ENCODE measurements at regions not wholly inside any gene's neighbourhood (a gene's known extent, or its start where the extent isn't known, plus 50 kb on each side); places are given as distances from the start of the nearest gene placed in this dataset.

GRCh38 chr12:116404913-116405611 is 127.6 kb upstream of the MED13L start:
- no peak for DNase-seq

GRCh38 chr12:116406529-116406928 is 129.0 kb upstream of the MED13L start:
- DNase-seq, result no peak

GRCh38 chr12:116408489-116409250 is 131.2 kb upstream of the MED13L start:
- no peak for DNase-seq

GRCh38 chr12:116411977-116412376 is 134.5 kb upstream of the MED13L start:
- DNase-seq, result no peak

DNA sequence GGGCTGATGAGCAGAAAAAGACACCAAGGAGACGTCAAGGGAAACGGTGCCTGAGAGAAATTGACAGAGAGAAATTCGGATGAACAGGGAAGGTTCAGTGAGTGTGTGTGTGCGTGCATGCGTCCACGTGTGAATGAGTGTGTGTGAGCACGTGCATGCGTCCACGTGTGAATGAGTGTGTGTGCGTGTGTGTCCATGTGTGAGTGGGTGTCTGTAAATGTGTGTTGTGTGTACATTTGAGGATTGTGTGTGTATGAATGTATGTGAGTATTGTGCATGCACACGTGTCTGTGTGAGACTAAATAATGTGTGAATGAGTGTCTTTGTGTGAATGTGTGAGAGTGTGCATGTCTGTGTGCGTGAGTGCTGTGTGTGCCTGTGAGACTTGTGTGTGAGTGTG is 137.4 kb upstream of the MED13L start:
- DNase-seq, result no peak

- no peak for DNase-seq
These were observed 138.1 kb upstream of the MED13L start for GRCh38 chr12:116415408-116416108.

DNA sequence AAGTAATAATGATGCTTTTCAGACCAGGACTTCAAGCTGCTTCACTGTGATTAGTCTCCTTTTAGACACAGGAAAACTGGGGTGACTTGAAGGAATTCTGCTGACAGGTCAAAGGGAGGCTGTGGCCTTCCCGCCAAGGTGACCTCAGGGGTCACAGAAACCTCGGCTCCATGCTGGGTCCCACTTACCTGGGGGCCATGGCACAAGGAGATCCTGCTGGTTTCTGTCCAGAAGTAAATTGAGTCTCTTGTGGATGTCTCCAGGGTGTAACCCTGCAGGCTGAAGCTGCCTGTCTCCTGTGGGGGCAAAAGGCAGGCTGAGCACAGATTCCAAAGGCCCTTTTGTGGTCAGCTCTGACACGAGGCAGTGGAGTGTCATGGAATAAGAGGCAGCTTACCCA is 138.7 kb upstream of the MED13L start:
- DNase-seq, result no peak

DNA sequence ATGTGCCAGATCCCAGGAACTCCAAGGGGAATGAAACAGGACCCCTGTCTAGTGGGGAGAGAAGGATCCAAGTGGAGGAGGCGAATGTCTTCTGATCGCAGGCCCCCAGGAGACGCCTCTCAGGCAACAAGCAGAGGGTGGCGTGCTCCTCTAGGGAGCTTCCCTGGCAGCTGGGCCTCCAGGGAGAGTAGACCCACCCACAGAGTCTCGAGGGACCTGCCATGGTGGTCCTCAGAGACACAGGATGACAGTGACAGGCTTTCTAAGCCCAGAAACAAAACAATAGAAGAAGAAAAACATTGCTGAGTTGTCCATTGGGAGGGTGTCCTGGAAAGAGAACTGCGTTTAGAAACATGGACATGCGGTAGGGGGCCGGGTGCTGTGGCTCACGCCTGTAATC is 140.6 kb upstream of the MAP1LC3B2 start:
- no peak for DNase-seq

DNA sequence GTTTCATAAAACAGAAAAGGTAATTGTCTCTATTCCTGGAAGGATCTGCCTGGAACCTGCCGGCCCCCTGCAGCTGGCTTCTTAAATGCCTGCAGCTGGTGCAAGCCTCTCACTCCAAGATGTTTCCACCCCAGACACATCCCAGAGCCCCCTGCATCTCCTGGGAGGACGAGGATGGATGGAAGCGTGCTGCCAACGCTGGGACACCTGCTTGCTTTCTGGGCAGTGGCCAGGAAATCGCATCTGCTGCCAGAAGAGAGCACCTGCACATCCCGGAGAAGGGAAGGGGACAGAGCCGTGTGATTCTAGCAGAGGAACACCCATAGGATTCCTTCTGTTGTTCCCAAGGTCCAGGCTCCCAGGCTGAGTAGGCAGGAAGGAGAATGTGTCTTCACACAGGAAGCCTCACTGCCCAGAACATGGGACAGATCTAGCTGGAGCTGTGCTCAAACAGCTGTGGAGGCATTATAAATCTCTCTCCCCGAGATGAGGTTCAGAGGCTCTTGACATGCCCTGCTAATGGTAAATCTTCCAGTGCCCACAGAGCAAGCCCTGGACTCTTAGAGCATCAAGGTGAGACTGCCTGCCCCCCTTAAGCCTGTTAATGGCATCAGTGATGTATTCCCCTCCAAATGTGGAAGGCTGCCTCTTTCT is 138.8 kb upstream of the MAP1LC3B2 start:
- peak; percentile 84 to 90 for DNase-seq

DNA sequence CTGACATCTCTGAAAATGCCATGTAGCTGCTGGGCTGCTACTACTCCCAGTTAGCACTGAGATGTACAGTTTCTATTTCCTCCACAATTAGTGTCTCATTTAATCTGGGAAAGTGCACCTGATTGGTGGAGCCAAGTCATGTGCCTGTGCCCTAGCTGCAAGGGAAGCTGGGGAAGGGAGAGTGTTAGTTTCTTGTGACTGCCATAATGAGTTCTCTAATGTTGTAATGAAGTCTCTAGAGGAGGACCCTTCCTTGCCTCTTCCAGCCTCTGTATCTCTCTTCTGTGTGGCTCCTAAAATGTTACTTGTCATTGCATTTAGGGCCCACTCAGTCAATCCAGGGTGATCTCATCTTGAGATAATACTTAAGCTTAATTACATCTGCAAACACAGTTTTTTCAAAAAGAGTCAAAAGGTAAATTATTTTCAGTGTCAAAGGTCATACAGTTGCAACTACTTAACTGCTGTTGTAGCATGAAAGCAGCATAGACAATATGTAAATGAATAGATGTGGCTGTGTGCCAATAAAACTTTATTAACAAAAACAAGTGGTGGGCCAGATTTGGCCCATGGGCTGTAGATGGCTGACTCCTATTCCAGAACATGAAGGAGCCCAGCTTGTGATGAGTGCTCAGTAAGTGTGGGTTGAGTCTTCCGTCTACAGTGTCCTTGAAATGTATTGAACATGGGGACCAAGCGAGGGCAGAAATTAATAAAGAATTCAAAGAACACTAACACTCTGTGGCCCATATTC is 137.2 kb upstream of the MAP1LC3B2 start:
- no peak for DNase-seq

DNA sequence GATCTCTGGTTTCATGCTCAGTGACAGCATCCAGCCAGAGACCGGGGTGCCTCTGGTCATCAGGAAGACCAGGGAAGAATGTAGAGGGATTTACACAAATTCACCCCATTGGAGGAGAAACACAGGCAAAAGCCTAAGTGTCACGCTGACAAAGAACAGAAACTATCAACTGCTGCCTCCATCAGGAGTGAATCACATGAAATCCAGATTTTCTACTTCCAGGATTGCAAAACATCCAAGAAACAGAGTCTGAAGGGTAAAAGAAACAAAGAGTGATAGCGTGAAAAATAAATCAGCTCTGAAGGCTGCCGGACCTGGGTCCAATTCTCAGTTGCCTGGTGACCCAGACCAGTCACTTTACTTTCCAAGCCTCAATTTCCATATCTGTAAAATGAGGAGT is 136.1 kb upstream of the MAP1LC3B2 start:
- no peak for DNase-seq

DNA sequence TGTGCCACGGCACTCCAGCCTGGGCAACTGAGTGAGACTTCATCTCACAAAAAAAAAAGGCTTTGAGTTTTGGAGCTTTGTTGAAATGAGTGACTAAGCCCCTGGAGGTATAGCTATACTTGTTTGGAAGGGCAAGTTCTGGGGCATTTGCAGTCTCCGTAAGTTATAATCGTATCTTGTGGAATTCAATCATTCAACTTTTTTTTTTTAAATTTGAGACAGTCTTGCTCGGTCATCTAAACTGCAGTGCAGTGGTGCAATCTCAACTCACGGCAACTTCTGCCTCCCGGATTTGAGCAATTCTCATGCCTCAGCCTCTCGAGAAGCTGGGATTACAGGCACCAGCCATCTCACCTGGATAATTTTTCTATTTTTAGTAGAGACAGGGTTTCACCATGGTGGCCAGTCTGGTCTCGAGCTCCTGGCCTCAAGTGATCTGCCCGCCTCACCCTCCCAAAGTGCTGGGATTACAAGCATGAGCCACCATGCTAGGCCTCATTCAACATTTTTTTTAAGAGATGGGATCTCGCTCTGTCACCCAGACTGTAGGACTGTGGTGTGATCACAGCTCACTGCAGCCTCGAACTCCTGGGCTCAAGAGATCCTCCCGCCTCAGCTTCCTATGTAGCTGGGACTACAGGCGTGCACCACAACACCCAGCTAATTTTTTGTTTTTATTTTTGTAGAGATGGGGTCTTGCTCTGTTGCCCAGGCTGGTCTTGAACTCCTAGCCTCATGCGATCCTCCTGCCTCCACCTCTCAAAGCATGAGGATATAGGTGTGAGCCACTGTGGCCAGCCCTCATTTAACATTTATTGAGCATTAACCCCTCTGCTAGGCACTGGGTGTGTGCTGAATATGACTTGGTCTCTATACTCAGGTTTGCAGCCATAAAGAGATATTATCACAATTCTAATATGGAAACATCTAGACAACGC is 133.7 kb upstream of the MAP1LC3B2 start:
- no peak for DNase-seq

DNA sequence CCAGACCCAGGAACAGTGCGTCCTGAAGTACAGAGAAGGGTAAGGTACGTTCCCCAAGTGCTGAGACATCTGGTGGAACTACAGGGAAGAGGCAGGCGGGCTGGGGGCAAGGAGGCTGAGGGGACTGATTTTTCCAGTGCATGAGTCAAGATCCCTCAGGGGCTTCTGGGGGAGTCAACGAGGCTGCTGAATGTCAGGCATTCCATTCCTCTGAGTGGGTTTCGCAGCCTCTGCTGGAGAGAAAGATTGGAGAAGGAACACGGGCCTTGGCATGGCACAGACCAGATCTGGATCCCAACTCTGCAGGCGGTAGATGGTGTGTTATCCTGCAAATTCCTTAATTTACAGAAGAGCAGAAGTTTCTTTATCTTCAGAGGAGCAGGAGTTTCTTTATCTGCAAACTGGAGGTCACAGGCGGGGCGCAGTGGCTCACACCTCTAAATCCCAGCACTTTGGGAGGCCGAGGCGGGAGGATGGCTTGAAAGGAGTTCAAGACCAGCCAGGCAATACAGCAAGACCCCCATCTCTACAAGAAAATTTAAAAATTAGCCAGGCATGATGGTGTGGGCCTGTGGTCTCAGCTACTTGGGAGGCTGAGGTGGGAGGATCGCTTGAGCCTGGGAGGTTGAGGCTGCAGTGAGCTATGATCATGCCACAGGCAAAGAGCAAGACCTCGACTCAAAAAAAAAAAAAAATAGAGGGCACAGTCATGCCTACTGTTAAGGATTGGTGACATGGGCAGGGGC is 132.6 kb upstream of the MAP1LC3B2 start:
- DNase-seq, result no peak

DNA sequence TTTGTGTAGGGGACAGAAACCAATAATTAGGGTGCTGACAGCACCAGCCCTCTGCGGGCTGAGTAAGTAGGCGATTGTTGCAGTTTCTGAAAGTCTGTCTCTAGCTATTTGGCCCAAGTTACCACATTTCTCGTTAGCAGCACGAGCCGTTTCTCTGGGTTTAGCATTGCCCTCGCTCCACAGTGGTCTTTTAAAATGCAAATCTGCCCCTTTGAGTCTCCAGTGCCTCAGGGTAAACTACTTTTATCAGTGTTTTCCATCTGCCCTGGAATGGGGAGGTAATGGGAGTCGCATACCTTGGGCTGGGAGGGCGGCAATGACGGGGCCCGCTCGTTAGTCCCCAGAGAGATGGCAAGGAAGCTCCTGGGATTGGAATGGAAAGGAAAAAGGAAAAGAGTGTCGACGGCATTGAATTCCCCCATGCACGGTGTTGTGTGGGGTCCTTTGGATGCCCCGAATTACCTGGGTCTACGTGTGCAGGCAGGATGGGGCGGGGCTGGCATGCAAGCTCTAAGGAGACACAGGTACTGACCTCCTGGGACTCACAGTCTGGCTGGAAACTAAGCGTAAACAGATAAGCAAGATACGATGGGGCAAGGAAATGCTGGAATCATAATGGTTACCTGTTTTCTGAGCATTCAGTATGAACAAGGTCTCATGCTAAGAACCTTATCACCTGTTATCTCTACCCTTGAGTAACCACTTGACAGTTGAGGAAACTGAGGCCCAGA is 131.8 kb upstream of the MAP1LC3B2 start:
- no peak for DNase-seq

GRCh38 chr12:116429826-116430360 is 129.3 kb upstream of the MAP1LC3B2 start:
- no peak for DNase-seq

GRCh38 chr12:116430911-116431565 is 128.1 kb upstream of the MAP1LC3B2 start:
- DNase-seq, result no peak

GRCh38 chr12:116431677-116432300 is 127.4 kb upstream of the MAP1LC3B2 start:
- DNase-seq, result no peak

DNA sequence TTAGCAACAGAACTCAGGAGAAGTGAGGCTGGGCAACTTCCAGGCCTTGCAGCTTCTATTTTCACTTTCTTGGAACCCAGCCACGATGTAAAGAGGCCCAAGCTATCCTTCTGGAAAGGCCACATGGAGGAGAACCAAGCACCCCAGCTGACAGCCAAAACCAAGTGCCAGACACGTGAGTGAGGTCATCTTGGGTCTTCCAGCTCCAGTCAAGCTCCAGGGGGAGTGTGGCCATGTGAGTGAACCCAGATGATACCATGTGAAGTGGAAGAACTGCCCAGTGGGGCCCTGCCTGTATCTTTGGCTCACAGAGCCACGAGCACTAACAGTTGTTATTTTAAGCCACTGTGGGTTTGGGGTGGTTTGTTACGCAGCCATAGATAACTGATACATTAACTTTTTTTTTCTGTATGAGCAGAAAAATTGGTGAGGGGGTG is 126.8 kb upstream of the MAP1LC3B2 start:
- DNase-seq, result no peak

DNA sequence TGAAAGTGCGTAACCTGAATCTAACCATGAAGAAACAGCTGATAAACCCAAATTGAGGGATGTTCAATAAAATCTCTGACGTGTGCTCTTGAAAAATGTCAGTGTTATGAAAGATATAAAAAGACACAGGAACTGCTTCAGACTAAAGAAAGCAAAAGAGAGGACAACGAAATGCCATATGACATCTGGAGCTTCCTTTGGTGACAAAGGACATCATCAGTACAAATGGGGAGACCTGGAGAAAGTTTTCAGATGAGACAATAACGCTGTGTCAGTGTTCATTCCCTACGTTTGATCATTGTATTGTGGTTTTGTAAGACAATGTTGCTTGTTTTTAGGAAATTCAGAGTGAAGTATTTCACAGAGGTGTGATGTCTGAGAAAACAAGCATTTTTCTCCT is 125.9 kb upstream of the MAP1LC3B2 start:
- no peak for DNase-seq

All from SHP77 (cell line).